Islet of Langerhans (tissue), 1 donor: ENCODE measurements at regions not wholly inside any gene's neighbourhood (a gene's known extent, or its start where the extent isn't known, plus 50 kb on each side); places are given as distances from the start of the nearest gene placed in this dataset.

ENCODE experiments used
- FAIRE-seq: peaks from one replicate; lab custom pipeline; 2011; peaks lifted over from hg19 to GRCh38; lab: Jason Lieb, UNC

GRCh38 chr14:54312166-54312801 is 84.5 kb upstream of the CDKN3 start:
- FAIRE-seq: no peak

- no peak for FAIRE-seq
Observed at GRCh38 chr14:54314365-54315104, 82.3 kb upstream of the CDKN3 start.

GRCh38 chr14:54316652-54317051 is 80.2 kb upstream of the CDKN3 start:
- FAIRE-seq: no peak

GRCh38 chr14:54317391-54317790 is 79.4 kb upstream of the CDKN3 start:
- no peak for FAIRE-seq

GRCh38 chr14:54322246-54322645 is 74.6 kb upstream of the CDKN3 start:
- no peak for FAIRE-seq

GRCh38 chr14:54322701-54323337 is 74.0 kb upstream of the CDKN3 start:
- no peak for FAIRE-seq

GRCh38 chr14:54325766-54326165 is 71.0 kb upstream of the CDKN3 start:
- FAIRE-seq: no peak

GRCh38 chr14:54329082-54329695 is 67.6 kb upstream of the CDKN3 start:
- no peak for FAIRE-seq

GRCh38 chr14:54330876-54331275 is 65.9 kb upstream of the CDKN3 start:
- FAIRE-seq: no peak

- FAIRE-seq: no peak
Observed at GRCh38 chr14:54331516-54331915, 65.3 kb upstream of the CDKN3 start.

- FAIRE-seq: no peak
Observed at GRCh38 chr14:54332490-54332889, 64.3 kb upstream of the CDKN3 start.

- no peak for FAIRE-seq
Observed at GRCh38 chr14:54333511-54333910, 63.3 kb upstream of the CDKN3 start.

GRCh38 chr14:54335569-54336155 is 61.1 kb upstream of the CDKN3 start:
- no peak for FAIRE-seq

GRCh38 chr14:54337314-54337713 is 59.5 kb upstream of the CDKN3 start:
- no peak for FAIRE-seq

- FAIRE-seq: no peak
Observed at GRCh38 chr14:54338696-54339317, 58.0 kb upstream of the CDKN3 start.

GRCh38 chr14:54339771-54340170 is 57.0 kb upstream of the CDKN3 start:
- FAIRE-seq: no peak

- no peak for FAIRE-seq
Observed at GRCh38 chr14:54342806-54343205, 54.0 kb upstream of the CDKN3 start.

- FAIRE-seq: peak; percentile 88
Observed at GRCh38 chr14:54343272-54344121, 53.3 kb upstream of the CDKN3 start.

- no peak for FAIRE-seq
Observed at GRCh38 chr14:54344445-54344844, 52.4 kb upstream of the CDKN3 start.

GRCh38 chr14:54346257-54346656 is 50.5 kb upstream of the CDKN3 start:
- no peak for FAIRE-seq
